OCI-LY1 (cell line): ENCODE measurements at regions not wholly inside any gene's neighbourhood (a gene's known extent, or its start where the extent isn't known, plus 50 kb on each side); places are given as distances from the start of the nearest gene placed in this dataset.

Experiments
- CTCF ChIP-seq: fragments of 200-600 bp; sonication (generic), shearing (Covaris generic); IDR thresholded peaks from 2 replicates; pipeline ENCODE4 v1.5.1; 2017; ENCODE audit warnings: mild to moderate bottlenecking, antibody characterized with exemption, low read length, moderate library complexity, mixed read lengths
- EZH2 ChIP-seq: fragments of 200-600 bp; sonication (generic), shearing (Covaris generic); IDR thresholded peaks from 2 replicates; pipeline ENCODE4 v1.8.0; 2017; ENCODE audit warnings: borderline replicate concordance, mixed run types, mild to moderate bottlenecking, antibody characterized with exemption, low read length, moderate library complexity, mixed read lengths

GRCh38 chr20:53699906-53700305 lies 106.3 kb upstream of the ZNF217 start:
- TF ChIP-seq CTCF (no peak), EZH2 (no peak)
